SK-N-SH (cell line): ENCODE measurements at regions not wholly inside any gene's neighbourhood (a gene's known extent, or its start where the extent isn't known, plus 50 kb on each side); places are given as distances from the start of the nearest gene placed in this dataset.
"Not testable (repeated sequence)": the region's sequence is repeated elsewhere in the genome, so short reads cannot be mapped to it uniquely, and the experiment has no call there.

Experiments
- CTCF ChIP-seq: fragments of 200-600 bp; sonication (generic); IDR thresholded peaks from 2 replicates; pipeline ENCODE4 v1.6.1; 2017; ENCODE audit warnings: antibody characterized with exemption, mild to moderate bottlenecking, moderate library complexity
- ELF1 ChIP-seq: IDR thresholded peaks from 2 replicates; pipeline ENCODE4 v1.4.0; 2012
- EZH2phosphoT487 ChIP-seq: fragments of 200-600 bp; sonication (generic); IDR thresholded peaks from 2 replicates; pipeline ENCODE4 v1.6.1; 2017; ENCODE audit warnings: low read depth, mixed run types, mild to moderate bottlenecking, antibody characterized with exemption, moderate library complexity, borderline replicate concordance
- FOXJ3 ChIP-seq: sonication (generic); formaldehyde crosslinking; IDR thresholded peaks from 2 replicates; pipeline ENCODE4 v1.5.1; 2020; ENCODE audit warnings: mild to moderate bottlenecking, missing genetic modification reagents
- GABPA ChIP-seq: IDR thresholded peaks from 2 replicates; pipeline ENCODE4 v1.4.0; 2012; ENCODE audit warnings: low read depth, mild to moderate bottlenecking
- MEF2A ChIP-seq: IDR thresholded peaks from 2 replicates; pipeline ENCODE4 v1.4.0; 2012; ENCODE audit warnings: low read depth, borderline replicate concordance
- MXI1 ChIP-seq: IDR thresholded peaks from 2 replicates; pipeline ENCODE4 v1.6.1; 2012; ENCODE audit warnings: mild to moderate bottlenecking, low read depth, low read length, improper control_type of control experiment
- PBX3 ChIP-seq: IDR thresholded peaks from 2 replicates; pipeline ENCODE4; 2012
- RAD21 ChIP-seq: IDR thresholded peaks from 2 replicates; pipeline ENCODE4 v1.6.1; 2012; ENCODE audit warnings: mild to moderate bottlenecking, low read length
- RCOR1 ChIP-seq: fragments of 150-350 bp; IDR thresholded peaks from 2 replicates; pipeline ENCODE4 v1.6.1; 2017; ENCODE audit warnings: antibody characterized with exemption, low read length
- REST ChIP-seq: IDR thresholded peaks from 2 replicates; pipeline ENCODE4 v1.6.1; 2012; ENCODE audit warnings: mild to moderate bottlenecking, low read depth, low read length, moderate library complexity
- TAF1 ChIP-seq: IDR thresholded peaks from 2 replicates; pipeline ENCODE4 v1.6.1; 2012; ENCODE audit warnings: low read depth, mild to moderate bottlenecking, low read length, moderate library complexity, borderline replicate concordance
- USF2 ChIP-seq: fragments of 150-350 bp; IDR thresholded peaks from 2 replicates; pipeline ENCODE4 v1.6.1; 2017; ENCODE audit warnings: antibody characterized with exemption, low read length, low read depth, borderline replicate concordance

- not testable (repeated sequence) for TF ChIP-seq CTCF; MEF2A; FOXJ3 (CRISPR knock-in tag); USF2; MXI1; EZH2phosphoT487; GABPA; PBX3; RCOR1; ELF1; TAF1; RAD21; REST
Measured at GRCh38 chr4:9707936-9708335, 73.5 kb upstream of the DRD5 start.
